Dendritic cell treated with granulocyte-macrophage colony-stimulating factor and Interleukin-4, amounts not matched to agents 40 ng/mL and 50 ng/mL, for 4 days (primary cell): ENCODE measurements at regions not wholly inside any gene's neighbourhood (a gene's known extent, or its start where the extent isn't known, plus 50 kb on each side); places are given as distances from the start of the nearest gene placed in this dataset.

Experiments
- H3K27ac Mint-ChIP-seq: one replicate; pipeline ENCODE4 v1.8.0; 2022; ENCODE audit warnings: mild to moderate bottlenecking, mixed read lengths
- H3K27me3 Mint-ChIP-seq: one replicate; pipeline ENCODE4 v1.8.0; 2022; ENCODE audit warnings: mild to moderate bottlenecking, mixed read lengths
- H3K36me3 Mint-ChIP-seq: one replicate; pipeline ENCODE4 v1.8.0; 2022; ENCODE audit warnings: low read depth, mixed read lengths
- H3K4me1 Mint-ChIP-seq: one replicate; pipeline ENCODE4 v1.8.0; 2022; ENCODE audit warnings: low read depth, mixed read lengths
- H3K4me3 Mint-ChIP-seq: one replicate; pipeline ENCODE4 v1.8.0; 2022; ENCODE audit warnings: mild to moderate bottlenecking, moderate library complexity, mixed read lengths
- H3K9me3 Mint-ChIP-seq: one replicate; pipeline ENCODE4 v1.8.0; 2022; ENCODE audit warnings: mixed read lengths
- intact Hi-C: fragments of 100-400 bp; cut with micrococcal nuclease; formaldehyde crosslinking; loops from one replicate; pipeline ENCODE4 v1.15.0; 2022

DNA sequence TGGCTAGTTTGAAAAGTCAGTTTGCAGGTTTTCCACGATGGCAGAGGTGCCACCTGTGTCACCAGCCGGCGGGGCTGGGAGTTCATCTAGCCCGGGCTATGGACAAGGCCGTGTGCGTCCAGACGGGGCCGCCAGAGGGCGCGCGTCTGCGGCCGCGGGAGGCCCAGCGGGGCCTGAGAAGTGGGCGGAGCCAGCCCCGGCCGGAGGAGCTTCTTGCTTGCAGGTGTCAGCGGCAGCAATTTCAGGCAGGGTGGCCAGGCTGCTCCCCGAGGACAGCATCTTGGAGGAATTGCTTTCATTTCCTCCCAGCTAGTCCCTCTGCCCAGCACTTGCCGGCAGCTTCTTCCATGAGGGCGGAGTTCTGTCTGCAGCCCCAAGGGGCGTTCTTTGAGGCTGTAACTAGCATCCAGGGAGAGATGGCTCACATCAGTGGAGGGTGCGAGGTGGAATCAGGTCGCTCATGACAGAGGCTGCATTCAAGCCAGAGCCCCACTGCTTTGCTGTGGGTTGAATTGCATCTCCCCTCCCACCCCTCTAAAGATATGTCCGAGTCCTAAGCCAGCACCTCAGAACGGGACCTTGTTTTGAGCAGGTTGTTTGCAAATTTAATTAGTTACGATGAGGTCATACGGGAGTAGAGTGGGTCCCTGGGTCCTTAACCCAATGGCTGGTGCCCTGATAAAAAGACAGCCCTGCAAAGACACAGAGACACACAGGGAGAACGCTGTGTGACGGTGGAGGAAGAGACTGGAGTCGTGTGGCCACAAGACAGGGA lies 85.9 kb upstream of the MKI67 start:
- intact Hi-C loops = no loop called here
- H3K36me3 Mint-ChIP-seq = no peaks in the 10 kb centered on the region
- H3K27ac Mint-ChIP-seq = no peak overlapping the region
- H3K4me1 Mint-ChIP-seq = peaks cover 13% of the 10 kb centered on the region
- peak overlapping the region; percentile 66 for H3K4me3 Mint-ChIP-seq
- H3K9me3 Mint-ChIP-seq = no peaks in the 10 kb centered on the region
- peaks cover 30% of the 10 kb centered on the region for H3K27me3 Mint-ChIP-seq

DNA sequence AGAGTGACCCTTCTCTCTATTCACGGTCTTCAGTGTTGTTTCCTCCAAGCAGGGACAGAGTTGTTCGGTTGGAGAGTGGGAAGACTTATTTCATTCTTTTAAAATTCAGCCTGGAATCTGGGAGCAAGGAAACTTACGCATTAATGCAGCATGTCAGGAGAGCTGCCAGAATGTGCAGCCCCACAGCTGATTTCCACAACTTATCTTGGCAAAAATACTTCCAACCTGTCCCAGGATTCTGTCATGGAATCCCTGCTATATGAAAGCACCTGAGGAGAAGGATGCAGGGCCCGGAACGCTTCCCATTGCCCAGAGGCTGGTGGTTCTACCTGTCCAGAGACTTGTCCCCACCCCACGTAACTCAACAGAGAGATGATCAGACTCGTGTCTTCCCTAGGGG lies 86.9 kb upstream of the MKI67 start:
- Mint-ChIP-seq H3K27me3 (peaks cover 31% of the 10 kb centered on the region), H3K36me3 (no peaks in the 10 kb centered on the region), H3K9me3 (no peaks in the 10 kb centered on the region), H3K27ac (no peak overlapping the region), H3K4me1 (peaks cover 17% of the 10 kb centered on the region), H3K4me3 (no peak overlapping the region)
- intact Hi-C loops = no loop called here

DNA sequence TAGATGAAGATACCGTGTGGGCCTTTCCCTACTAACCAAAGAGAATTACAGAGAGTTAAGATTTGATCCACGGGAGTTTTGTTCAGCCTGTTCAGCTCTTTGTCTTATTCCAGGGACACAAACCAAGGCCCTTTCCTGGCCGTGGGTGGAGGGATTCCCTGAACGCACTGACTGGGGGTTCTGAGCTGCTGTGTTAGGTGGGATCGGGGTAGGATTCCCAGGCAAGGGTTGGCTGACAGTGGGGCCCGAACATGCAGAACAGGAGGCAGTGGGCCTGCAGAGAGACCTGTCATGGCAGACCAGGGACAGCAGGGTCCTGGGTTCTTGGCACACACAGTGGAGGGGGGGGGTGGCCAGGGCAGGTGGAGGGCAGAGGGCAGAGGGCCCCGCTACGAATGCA lies 89.5 kb upstream of the MKI67 start:
- no peaks in the 10 kb centered on the region for H3K36me3 Mint-ChIP-seq
- H3K4me1 Mint-ChIP-seq = peaks cover 18% of the 10 kb centered on the region
- H3K9me3 Mint-ChIP-seq = no peaks in the 10 kb centered on the region
- H3K27ac Mint-ChIP-seq = no peak overlapping the region
- intact Hi-C loops = no loop called here
- H3K27me3 Mint-ChIP-seq = peaks cover 23% of the 10 kb centered on the region
- no peak overlapping the region for H3K4me3 Mint-ChIP-seq

DNA sequence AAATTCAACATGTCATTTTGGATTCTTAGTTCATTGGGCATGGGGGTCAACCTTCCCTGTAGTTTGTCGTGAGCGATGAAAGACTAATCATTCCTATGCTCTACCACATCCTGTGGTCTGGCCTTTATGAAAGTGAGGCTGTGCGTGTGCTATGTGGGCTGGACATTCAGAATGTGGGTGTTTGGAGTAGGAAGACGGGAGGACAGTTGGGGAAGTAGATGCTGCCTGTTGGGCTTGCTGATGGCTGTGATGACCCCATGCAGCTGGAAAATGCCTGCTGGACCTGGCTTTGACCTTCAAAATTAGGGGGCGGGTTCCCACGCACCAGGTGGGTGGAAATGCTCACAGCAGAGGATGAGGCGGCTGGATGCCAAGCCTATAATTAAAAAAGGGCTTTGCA lies 90.9 kb upstream of the MKI67 start:
- Mint-ChIP-seq H3K9me3 (no peaks in the 10 kb centered on the region), H3K36me3 (no peaks in the 10 kb centered on the region), H3K4me3 (no peak overlapping the region), H3K4me1 (peaks cover 23% of the 10 kb centered on the region), H3K27me3 (peaks cover 18% of the 10 kb centered on the region), H3K27ac (no peak overlapping the region)
- intact Hi-C loops = no loop called here

DNA sequence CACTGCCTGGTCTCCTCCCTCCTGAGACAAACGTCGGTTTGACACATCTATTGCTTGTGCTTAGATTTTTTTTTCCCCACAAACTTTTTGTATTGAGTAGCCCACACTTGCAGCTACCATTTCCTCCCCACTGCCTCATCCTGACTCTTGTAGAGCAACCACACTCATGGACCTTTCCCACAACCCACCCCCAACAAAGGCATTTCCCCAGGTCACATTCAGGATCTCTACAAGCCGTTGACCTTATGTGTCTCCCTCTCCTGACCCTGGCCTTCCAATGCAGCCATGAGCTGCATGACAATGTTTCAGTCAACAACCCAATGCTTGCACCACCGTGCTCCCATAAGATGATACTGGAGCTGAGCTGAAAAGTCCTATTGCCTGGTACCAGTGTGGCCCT lies 91.9 kb upstream of the MKI67 start:
- peaks cover 20% of the 10 kb centered on the region for H3K4me1 Mint-ChIP-seq
- intact Hi-C loops = no loop called here
- no peaks in the 10 kb centered on the region for H3K36me3 Mint-ChIP-seq
- no peak overlapping the region for H3K4me3 Mint-ChIP-seq
- peaks cover 11% of the 10 kb centered on the region for H3K27me3 Mint-ChIP-seq
- H3K27ac Mint-ChIP-seq = no peak overlapping the region
- H3K9me3 Mint-ChIP-seq = no peaks in the 10 kb centered on the region

DNA sequence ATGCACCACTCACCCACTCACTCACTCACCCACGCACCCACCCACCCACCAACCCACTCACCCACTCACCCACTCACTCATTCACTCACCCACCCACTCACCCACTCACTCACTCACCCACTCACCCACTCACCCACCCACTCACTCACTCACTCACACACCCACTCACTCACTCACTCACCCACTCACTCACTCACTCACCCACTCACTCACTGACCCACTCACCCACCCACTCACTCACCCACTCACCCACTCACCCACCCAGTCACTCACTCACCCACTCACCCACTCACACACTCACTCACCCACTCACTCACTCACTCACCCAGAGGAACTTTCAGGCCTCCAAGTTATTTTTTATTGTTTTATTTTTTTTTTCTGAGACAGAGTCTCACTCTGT lies 93.1 kb upstream of the MKI67 start:
- no peaks in the 10 kb centered on the region for H3K36me3 Mint-ChIP-seq
- H3K27ac Mint-ChIP-seq = no peak overlapping the region
- intact Hi-C loops = no loop called here
- H3K9me3 Mint-ChIP-seq = no peaks in the 10 kb centered on the region
- no peak overlapping the region for H3K4me3 Mint-ChIP-seq
- H3K27me3 Mint-ChIP-seq = peaks cover 8% of the 10 kb centered on the region
- H3K4me1 Mint-ChIP-seq = peaks cover 20% of the 10 kb centered on the region

DNA sequence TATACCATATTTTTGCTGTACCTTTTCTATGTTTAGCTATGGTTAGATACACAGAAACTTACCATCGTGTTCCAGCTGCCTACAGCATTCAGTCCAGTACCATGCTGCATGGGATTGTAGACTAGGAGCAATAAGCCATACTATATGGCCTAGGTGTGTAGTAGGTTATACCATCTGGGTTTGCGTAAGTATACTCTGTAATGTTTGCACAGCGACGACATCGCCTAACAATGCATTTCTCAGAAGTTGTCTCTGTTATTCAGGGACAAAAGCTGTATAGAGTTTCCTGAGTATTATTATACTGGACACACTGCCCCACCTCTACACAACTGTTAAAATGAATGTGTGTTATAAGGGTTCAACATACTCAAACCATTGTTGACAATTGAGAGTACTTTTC lies 93.8 kb upstream of the MKI67 start:
- no peak overlapping the region for H3K27ac Mint-ChIP-seq

DNA sequence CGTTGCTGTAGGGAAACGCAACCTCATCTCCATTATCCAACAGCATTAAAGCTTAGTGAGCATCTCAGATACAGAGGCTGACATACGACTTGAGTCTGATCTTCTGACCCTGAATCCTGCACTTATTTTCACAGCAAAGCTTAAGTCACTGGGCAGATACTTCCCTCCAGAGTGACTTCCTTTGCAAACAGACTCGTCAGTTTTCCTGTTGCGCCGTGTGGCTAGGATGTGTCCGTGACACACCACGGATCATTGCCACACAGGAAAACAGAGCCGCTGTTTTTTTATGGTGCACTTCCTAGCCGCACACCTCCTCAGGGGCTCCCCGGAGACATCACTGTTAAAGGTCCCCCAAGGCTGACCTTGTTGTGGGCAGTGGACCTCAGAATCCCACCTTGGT lies 94.9 kb upstream of the MKI67 start:
- intact Hi-C loops = no loop called here
- no peak overlapping the region for H3K27ac Mint-ChIP-seq
- H3K36me3 Mint-ChIP-seq = no peaks in the 10 kb centered on the region
- H3K9me3 Mint-ChIP-seq = no peaks in the 10 kb centered on the region
- H3K4me3 Mint-ChIP-seq = no peak overlapping the region
- peaks cover 20% of the 10 kb centered on the region for H3K4me1 Mint-ChIP-seq
- H3K27me3 Mint-ChIP-seq = peaks cover 8% of the 10 kb centered on the region

More for the DNA sequence above, 93.8 kb upstream of the MKI67 start:
- H3K4me1 Mint-ChIP-seq = peaks cover 20% of the 10 kb centered on the region
- H3K4me3 Mint-ChIP-seq = no peak overlapping the region
- intact Hi-C loops = no loop called here
- H3K27me3 Mint-ChIP-seq = peaks cover 8% of the 10 kb centered on the region
- H3K36me3 Mint-ChIP-seq = no peaks in the 10 kb centered on the region
- H3K9me3 Mint-ChIP-seq = no peaks in the 10 kb centered on the region

DNA sequence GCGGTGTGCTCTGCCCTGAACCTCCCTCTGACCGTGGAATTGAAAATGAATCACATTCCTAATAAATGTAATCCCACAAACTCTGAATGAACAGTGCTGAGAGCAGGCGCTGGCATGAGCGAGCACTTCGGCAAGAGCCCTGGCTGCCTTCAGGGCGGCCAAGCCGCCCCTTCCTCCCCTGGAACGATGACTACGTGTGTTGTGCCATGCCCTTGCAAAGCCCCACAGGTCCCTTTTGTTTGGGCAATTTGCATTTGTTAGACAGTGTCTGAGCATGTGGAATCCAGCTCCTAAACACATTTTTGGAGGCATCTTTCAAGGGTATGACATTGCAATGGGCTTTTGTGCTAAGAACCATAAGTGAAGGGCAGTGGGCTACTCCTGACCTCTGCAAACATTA lies 95.6 kb upstream of the MKI67 start:
- Mint-ChIP-seq H3K9me3 (no peaks in the 10 kb centered on the region), H3K4me3 (no peak overlapping the region), H3K27me3 (peaks cover 9% of the 10 kb centered on the region), H3K36me3 (no peaks in the 10 kb centered on the region), H3K4me1 (peaks cover 19% of the 10 kb centered on the region), H3K27ac (no peak overlapping the region)
- intact Hi-C loops = no loop called here

DNA sequence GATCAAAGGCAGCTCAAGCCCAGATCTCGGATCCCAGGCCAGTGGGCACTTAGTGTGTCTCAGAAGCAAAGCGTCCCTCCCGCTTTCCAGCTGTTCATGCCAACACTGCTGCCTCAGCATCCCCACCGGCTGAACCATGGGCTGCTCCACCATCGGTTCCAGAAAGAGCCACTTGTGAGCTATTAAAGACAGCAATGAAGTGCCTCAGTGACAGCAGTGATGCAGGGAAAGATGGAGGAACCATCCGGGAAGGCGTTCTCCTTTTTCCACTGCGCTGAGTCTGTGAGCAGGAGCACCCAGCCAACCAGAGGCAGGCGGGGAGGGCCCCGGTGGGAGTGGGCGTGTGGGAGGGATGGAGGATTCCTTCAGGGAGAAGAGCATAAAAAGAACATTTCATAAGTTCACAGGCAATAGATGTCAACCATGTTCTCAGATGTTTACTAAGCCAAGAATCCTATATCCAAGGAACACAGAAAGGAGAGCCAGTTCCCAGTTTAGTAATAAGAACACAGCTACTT lies 96.2 kb upstream of the MKI67 start:
- Mint-ChIP-seq H3K4me3 (no peak overlapping the region), H3K4me1 (peaks cover 14% of the 10 kb centered on the region), H3K9me3 (no peaks in the 10 kb centered on the region), H3K27me3 (peaks cover 9% of the 10 kb centered on the region), H3K36me3 (no peaks in the 10 kb centered on the region), H3K27ac (no peak overlapping the region)
- intact Hi-C loops = no loop called here

DNA sequence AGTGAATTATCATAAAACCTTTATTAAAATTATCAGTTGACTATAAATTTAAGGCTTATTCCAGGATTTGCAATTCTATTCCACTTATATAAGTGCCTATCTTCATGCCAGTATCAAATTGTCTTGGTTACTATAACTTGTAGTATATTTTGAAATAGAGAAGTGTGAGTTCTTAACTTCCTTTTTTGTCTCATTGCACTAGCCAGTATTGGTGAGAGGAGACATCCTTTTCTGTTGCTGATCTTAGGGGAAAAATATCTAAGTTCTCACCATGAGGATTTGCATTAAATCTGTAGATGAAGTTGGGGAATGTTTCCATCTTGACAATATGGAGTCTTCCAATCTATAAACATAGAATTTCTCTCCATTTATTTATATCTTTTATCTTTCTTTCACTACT lies 104.2 kb upstream of the MKI67 start:
- no peaks in the 10 kb centered on the region for H3K4me1 Mint-ChIP-seq
- H3K9me3 Mint-ChIP-seq = peaks cover 12% of the 10 kb centered on the region
- peaks cover 13% of the 10 kb centered on the region for H3K27me3 Mint-ChIP-seq
- H3K4me3 Mint-ChIP-seq = no peak overlapping the region
- no peaks in the 10 kb centered on the region for H3K36me3 Mint-ChIP-seq
- H3K27ac Mint-ChIP-seq = no peak overlapping the region
- intact Hi-C loops = no loop called here

DNA sequence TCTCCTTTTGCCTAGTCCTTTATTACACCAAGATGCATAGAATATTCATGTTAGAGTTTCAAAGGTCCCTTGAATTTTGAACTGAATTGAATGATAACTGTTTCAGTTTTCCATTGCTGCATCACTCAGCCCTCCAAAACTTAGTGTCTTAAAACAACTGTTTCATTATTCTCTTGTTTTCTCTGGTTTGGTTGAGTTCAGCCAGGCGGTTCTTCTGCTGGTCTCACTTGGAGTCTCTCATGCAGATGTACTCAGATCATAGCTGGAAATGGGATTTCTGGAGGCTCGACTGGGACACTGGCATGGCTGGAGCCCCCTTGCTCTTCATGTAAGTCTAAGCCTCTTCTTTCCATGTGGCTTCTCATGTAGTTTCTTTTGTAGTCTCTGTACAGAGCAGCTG lies 107.2 kb upstream of the MKI67 start:
- Mint-ChIP-seq H3K27ac (no peak overlapping the region), H3K27me3 (peaks cover 10% of the 10 kb centered on the region), H3K9me3 (peaks cover 12% of the 10 kb centered on the region), H3K4me3 (no peak overlapping the region), H3K36me3 (no peaks in the 10 kb centered on the region), H3K4me1 (no peaks in the 10 kb centered on the region)
- intact Hi-C loops = no loop called here

DNA sequence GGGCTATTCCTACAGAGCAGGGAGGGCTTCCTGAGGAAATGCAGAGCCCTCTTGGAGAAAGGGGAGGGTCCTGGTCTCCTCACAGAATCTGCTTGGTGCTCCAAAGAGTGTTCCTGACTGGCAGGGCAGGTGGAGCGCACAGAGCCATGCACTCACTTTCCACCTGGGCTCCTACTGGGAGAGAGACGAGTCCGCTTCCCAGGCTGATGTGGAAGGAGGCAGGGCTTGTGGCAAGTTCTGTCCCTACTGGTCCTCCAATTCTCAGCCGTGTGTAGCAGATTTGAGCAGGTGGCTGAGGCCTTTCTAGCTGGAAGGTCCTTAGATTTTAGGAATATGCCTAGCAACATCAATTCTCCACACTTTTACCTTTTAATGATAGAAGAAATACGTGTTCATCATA lies 111.5 kb upstream of the MKI67 start:
- Mint-ChIP-seq H3K9me3 (peaks cover 12% of the 10 kb centered on the region), H3K27me3 (peaks cover 7% of the 10 kb centered on the region), H3K27ac (no peak overlapping the region), H3K4me3 (no peak overlapping the region), H3K4me1 (no peaks in the 10 kb centered on the region), H3K36me3 (no peaks in the 10 kb centered on the region)
- intact Hi-C loops = no loop called here

DNA sequence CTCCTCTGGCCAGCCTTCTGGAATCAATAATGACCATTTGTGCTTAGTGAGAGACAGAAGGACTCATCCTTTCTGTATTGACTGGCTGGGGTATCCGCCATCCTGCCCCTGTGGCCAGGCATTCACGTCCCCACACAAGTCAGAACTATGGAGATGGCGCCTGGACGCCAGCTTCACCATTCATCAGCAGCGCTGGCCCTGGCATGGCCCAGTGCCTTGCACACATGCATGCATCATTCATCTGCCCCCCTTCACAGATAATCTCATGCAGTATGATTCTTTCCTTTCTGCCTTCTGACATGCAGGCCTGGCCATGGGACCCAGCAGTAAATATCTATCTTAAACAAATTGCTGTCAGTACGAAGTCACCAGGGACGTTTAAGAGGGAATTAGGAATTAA lies 114.8 kb upstream of the MKI67 start:
- H3K27me3 Mint-ChIP-seq = peaks cover 2% of the 10 kb centered on the region
- no peaks in the 10 kb centered on the region for H3K9me3 Mint-ChIP-seq

DNA sequence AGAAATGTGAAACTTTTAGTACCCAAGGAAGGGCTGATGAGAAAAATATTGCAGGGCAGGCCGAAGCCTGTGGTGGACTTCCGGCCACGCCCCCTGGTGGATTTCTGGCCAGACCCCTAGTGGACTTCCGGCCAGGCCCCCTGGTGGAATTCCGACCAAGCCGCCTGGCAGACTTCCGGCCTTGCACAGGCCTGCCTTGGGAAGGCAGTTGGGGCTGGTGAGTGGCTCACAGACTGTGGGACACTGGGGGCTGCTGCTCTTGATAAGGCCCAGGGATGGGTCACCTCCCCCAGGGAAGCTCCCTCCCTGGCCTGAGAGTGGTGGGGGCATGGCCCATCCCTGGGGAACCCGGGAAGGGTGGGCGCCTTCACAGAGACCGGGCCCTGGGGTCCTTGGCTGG lies 116.4 kb upstream of the MKI67 start:
- Mint-ChIP-seq H3K27me3 (no peaks in the 10 kb centered on the region), H3K4me1 (no peaks in the 10 kb centered on the region), H3K4me3 (no peak overlapping the region), H3K36me3 (no peaks in the 10 kb centered on the region), H3K27ac (no peak overlapping the region), H3K9me3 (no peaks in the 10 kb centered on the region)
- intact Hi-C loops = no loop called here

More for the DNA sequence above, 114.8 kb upstream of the MKI67 start:
- H3K36me3 Mint-ChIP-seq = no peaks in the 10 kb centered on the region
- no peaks in the 10 kb centered on the region for H3K4me1 Mint-ChIP-seq
- no peak overlapping the region for H3K4me3 Mint-ChIP-seq
- H3K27ac Mint-ChIP-seq = no peak overlapping the region
- intact Hi-C loops = no loop called here
